Small intestine (tissue), 7 donors: ENCODE measurements at regions not wholly inside any gene's neighbourhood (a gene's known extent, or its start where the extent isn't known, plus 50 kb on each side); places are given as distances from the start of the nearest gene placed in this dataset.

Experiments
- DNase-seq, 2 donors: peaks; one replicate each; pipeline versions ENCODE4 v3.0.0 to v3.0.0-alpha.2; 2013
- FAIRE-seq: peaks from 2 replicates; lab custom pipeline; 2012; peaks lifted over from hg19 to GRCh38; lab: Jason Lieb, UNC
- H3K27ac ChIP-seq, 3 donors: one replicate each; pipeline ENCODE4 v1.5.1; 2013; ENCODE audit warnings: low read length in 2 of 3, mild to moderate bottlenecking in 2 of 3, control low read depth in 1 of 3, inconsistent platforms in 1 of 3, low read depth in 1 of 3, moderate library complexity in 1 of 3
- H3K27me3 ChIP-seq, 3 donors: one replicate each; pipeline ENCODE4 v1.6.1; 2013; ENCODE audit warnings: low read length in 3 of 3, inconsistent platforms in 1 of 3; ENCODE audit not compliant: control insufficient read depth in 3 of 3, insufficient read depth in 3 of 3
- H3K36me3 ChIP-seq, 3 donors: one replicate each; pipeline ENCODE4 v1.6.1; 2013; ENCODE audit warnings: low read length in 3 of 3, inconsistent platforms in 1 of 3, low read depth in 1 of 3, mild to moderate bottlenecking in 1 of 3, moderate library complexity in 1 of 3; ENCODE audit not compliant: control insufficient read depth in 3 of 3, insufficient read depth in 2 of 3
- H3K4me1 ChIP-seq, 3 donors: one replicate each; pipeline ENCODE4 v1.6.1; 2013; ENCODE audit warnings: low read length in 2 of 3, inconsistent platforms in 1 of 3, low read depth in 1 of 3, mild to moderate bottlenecking in 1 of 3, moderate library complexity in 1 of 3; ENCODE audit not compliant: control insufficient read depth in 3 of 3, insufficient read depth in 2 of 3
- H3K4me3 ChIP-seq, 3 donors: one replicate each; pipeline ENCODE4 v1.5.1; 2013; ENCODE audit warnings: low read length in 3 of 3, control low read depth in 1 of 3, inconsistent platforms in 1 of 3, low read depth in 1 of 3, mild to moderate bottlenecking in 1 of 3, moderate library complexity in 1 of 3
- H3K9me3 ChIP-seq, 2 donors: one replicate each; pipeline ENCODE4 v1.6.1; 2013; ENCODE audit warnings: low read depth in 1 of 2, low read length in 1 of 2; ENCODE audit not compliant: control insufficient read depth in 2 of 2, insufficient read depth in 1 of 2
- WGBS, 3 donors: extraction: QIAGEN DNeasy Blood & Tissue Kit; methylation state at CpG; one replicate each; pipeline ENCODE4 v1.1.7; 2013; 5-methylcytosine and 5-hydroxymethylcytosine counted together
- donor health status: healthy with polysubstance abuse.
- donor health status: control.
- donor health status: control.
- donor health status: Bipolar disorder and iron deficiency.
- donor health status: healthy.

- peaks cover 0 to 2% of the 10 kb centered on the region in 2 donors for H3K9me3 ChIP-seq
- no peak overlapping the region for H3K27ac ChIP-seq
- H3K36me3 ChIP-seq = no peaks in the 10 kb centered on the region
- no peak for FAIRE-seq
- no peaks in the 10 kb centered on the region for H3K4me1 ChIP-seq
- H3K4me3 ChIP-seq = no peak overlapping the region
- peak in 1 of 2 donors; percentile 44 for DNase-seq
- 39 to 77% (median 54%) methylated on average over 3 of the region's 3 CpGs for WGBS, 3 donors
- no peaks in the 10 kb centered on the region for H3K27me3 ChIP-seq
These were observed 92.1 kb upstream of the KRR1 start for GRCh38 chr12:75603475-75603874.

- H3K27me3 ChIP-seq = no peaks in the 10 kb centered on the region
- FAIRE-seq (no peak), DNase-seq (no peak)
- H3K36me3 ChIP-seq = no peaks in the 10 kb centered on the region
- H3K9me3 ChIP-seq = peaks cover 0 to 2% of the 10 kb centered on the region in 2 donors
- H3K27ac ChIP-seq = no peak overlapping the region
- H3K4me1 ChIP-seq = no peaks in the 10 kb centered on the region
- WGBS, 3 donors = 82 to 86% (median 84%) methylated on average over 4 of the region's 4 CpGs
- H3K4me3 ChIP-seq = no peak overlapping the region
These were observed 90.7 kb upstream of the KRR1 start for GRCh38 chr12:75602106-75602505.

GRCh38 chr12:75600146-75600545 lies 88.7 kb upstream of the KRR1 start:
- DNase-seq (no peak), FAIRE-seq (no peak)
- Histone ChIP-seq H3K27me3 (no peaks in the 10 kb centered on the region), H3K36me3 (no peaks in the 10 kb centered on the region), H3K4me1 (no peaks in the 10 kb centered on the region), H3K4me3 (no peak overlapping the region), H3K9me3 (peaks cover 0 to 2% of the 10 kb centered on the region in 2 donors), H3K27ac (no peak overlapping the region)
- whole genome bisulfite sequencing, 3 donors = 94 to 97% (median 96%) methylated on average over 3 of the region's 3 CpGs

DNA sequence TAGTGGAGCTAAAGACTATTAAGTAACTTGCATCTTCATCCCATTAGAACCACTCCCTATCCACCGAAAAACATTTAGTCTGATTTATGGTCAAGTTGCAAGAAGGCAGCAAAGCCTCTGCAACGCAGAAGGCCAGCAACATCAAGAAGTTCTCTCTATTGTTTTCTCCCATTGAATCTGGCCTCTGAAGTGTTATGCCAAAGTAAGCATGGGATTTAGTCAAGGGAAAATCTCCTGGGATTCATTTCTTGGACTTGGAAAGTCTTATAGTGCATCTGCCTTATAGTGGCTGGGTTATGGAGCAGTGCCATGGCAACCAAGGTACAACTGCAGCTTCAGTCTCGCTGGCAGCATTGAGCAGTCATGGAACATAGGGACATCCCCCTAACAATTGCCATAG lies 87.7 kb upstream of the KRR1 start:
- Histone ChIP-seq H3K27ac (no peak overlapping the region), H3K9me3 (no peaks in the 10 kb centered on the region), H3K36me3 (no peaks in the 10 kb centered on the region), H3K4me3 (no peak overlapping the region), H3K27me3 (no peaks in the 10 kb centered on the region), H3K4me1 (no peaks in the 10 kb centered on the region)
- FAIRE-seq (no peak), DNase-seq (no peak)
- 87 to 88% (median 88%) methylated on average over 3 of the region's 3 CpGs for WGBS, 3 donors

- DNase-seq (peak in 1 of 2 donors; percentile 6), FAIRE-seq (no peak)
- H3K27me3 ChIP-seq = no peaks in the 10 kb centered on the region
- 12 to 42% (median 25%) methylated on average over 1 of the region's 1 CpG for WGBS, 3 donors
- H3K4me1 ChIP-seq = no peaks in the 10 kb centered on the region
- H3K36me3 ChIP-seq = no peaks in the 10 kb centered on the region
- no peaks in the 10 kb centered on the region for H3K9me3 ChIP-seq
- no peak overlapping the region for H3K27ac ChIP-seq
- no peak overlapping the region for H3K4me3 ChIP-seq
These were observed 85.0 kb upstream of the KRR1 start for GRCh38 chr12:75596406-75596805.

- no peak overlapping the region for H3K4me3 ChIP-seq
- no peaks in the 10 kb centered on the region for H3K27me3 ChIP-seq
- no peaks in the 10 kb centered on the region for H3K9me3 ChIP-seq
- 83 to 89% (median 85%) methylated on average over 3 of the region's 3 CpGs for WGBS, 3 donors
- no peaks in the 10 kb centered on the region for H3K4me1 ChIP-seq
- no peak overlapping the region for H3K27ac ChIP-seq
- H3K36me3 ChIP-seq = no peaks in the 10 kb centered on the region
- no peak for DNase-seq
- no peak for FAIRE-seq
These were observed 81.4 kb upstream of the KRR1 start for GRCh38 chr12:75592638-75593335.

GRCh38 chr12:75592086-75592485 lies 80.7 kb upstream of the KRR1 start:
- H3K36me3 ChIP-seq = no peaks in the 10 kb centered on the region
- H3K9me3 ChIP-seq = no peaks in the 10 kb centered on the region
- H3K27me3 ChIP-seq = no peaks in the 10 kb centered on the region
- 94 to 97% (median 96%) methylated on average over 5 of the region's 5 CpGs for WGBS, 3 donors
- no peak overlapping the region for H3K27ac ChIP-seq
- FAIRE-seq = no peak
- H3K4me3 ChIP-seq = no peak overlapping the region
- H3K4me1 ChIP-seq = no peaks in the 10 kb centered on the region
- no peak for DNase-seq

DNA sequence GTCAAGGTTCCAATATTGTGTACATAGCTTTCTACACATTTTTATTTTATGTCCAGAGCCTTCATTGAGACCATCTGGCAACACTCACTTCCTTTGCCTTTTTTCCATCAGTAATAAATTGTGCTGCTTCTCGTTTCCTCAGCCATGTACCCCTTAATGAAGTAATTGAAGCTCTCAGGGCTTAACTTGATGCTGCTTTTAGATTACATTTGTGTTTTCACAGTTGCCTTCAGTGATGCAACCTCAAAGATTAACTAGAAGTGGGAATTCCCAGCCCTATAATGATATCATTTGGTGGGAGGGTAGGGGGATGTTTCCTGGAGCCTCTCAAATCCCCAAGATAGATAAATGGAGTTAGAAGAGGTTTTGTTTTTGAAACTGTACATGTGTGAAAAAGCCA lies 80.2 kb upstream of the KRR1 start:
- Histone ChIP-seq H3K4me1 (no peaks in the 10 kb centered on the region), H3K27ac (no peak overlapping the region), H3K4me3 (no peak overlapping the region), H3K36me3 (no peaks in the 10 kb centered on the region), H3K27me3 (no peaks in the 10 kb centered on the region), H3K9me3 (no peaks in the 10 kb centered on the region)
- WGBS, 3 donors = 36 to 84% (median 65%) methylated on average over 1 of the region's 1 CpG
- FAIRE-seq (no peak), DNase-seq (no peak)

DNA sequence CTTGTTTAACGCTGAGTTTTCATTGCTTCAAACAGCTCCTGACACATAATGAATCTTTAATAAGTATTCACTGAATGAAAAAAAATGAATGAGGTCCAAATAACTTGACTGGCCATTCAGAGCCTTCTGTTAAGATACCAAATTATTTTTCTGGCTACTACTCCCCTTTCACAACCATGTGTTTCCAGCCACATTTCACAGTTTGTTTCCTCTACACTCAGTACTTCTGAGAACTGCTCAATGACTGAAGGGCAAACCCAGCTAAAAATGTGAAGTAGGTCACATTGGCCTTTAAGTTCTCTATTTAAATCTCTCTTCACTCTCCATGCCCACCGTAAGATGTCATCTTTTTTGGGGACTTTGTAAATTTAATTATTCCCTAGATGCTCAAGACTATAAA lies 78.4 kb upstream of the KRR1 start:
- no peak for DNase-seq
- Histone ChIP-seq H3K9me3 (no peaks in the 10 kb centered on the region), H3K27me3 (no peaks in the 10 kb centered on the region), H3K4me3 (no peak overlapping the region), H3K27ac (no peak overlapping the region), H3K4me1 (peaks cover 0 to 4% (median 0%) of the 10 kb centered on the region in 3 donors), H3K36me3 (no peaks in the 10 kb centered on the region)
- 46 to 80% (median 65%) methylated on average over 2 of the region's 2 CpGs for WGBS, 3 donors
- FAIRE-seq = no peak
